Right lobe of liver (tissue), 6 donors: ENCODE measurements at regions not wholly inside any gene's neighbourhood (a gene's known extent, or its start where the extent isn't known, plus 50 kb on each side); places are given as distances from the start of the nearest gene placed in this dataset.

Experiments
- ATAC-seq, 4 donors: fragments of 200-7000 bp; cut with Tn5 transposase; one replicate each; pipeline ENCODE4 v1.9.1; 2020; ENCODE audit warnings: mild to moderate bottlenecking in 4 of 4, moderate library complexity in 4 of 4
- DNase-seq, 3 donors: peaks; one replicate each; pipeline ENCODE4 v3.0.0-alpha.2; 2020
- H3K27ac ChIP-seq, 3 donors: fragments of 200-600 bp; one replicate each; pipeline ENCODE4 v1.8.0; 2022
- H3K27me3 ChIP-seq, 2 donors: fragments of 200-600 bp; one replicate each; pipeline ENCODE4 v1.8.0; 2022
- H3K36me3 ChIP-seq, 4 donors: fragments of 200-600 bp; sonication (generic) in 1 of 4; one replicate each; pipeline versions ENCODE4 v1.5.1 to v1.8.0; 2017 to 2022; ENCODE audit warnings: control low read depth in 1 of 4
- H3K4me1 ChIP-seq, 4 donors: fragments of 200-600 bp; sonication (generic) in 1 of 4; one replicate each; pipeline versions ENCODE4 v1.5.1 to v1.8.0; 2017 to 2022; ENCODE audit warnings: control low read depth in 1 of 4
- H3K4me3 ChIP-seq, 3 donors: fragments of 200-600 bp; one replicate each; pipeline ENCODE4 v1.8.0; 2022
- H3K9me3 ChIP-seq, 4 donors: fragments of 200-600 bp; sonication (generic) in 1 of 4; one replicate each; pipeline versions ENCODE4 v1.5.1 to v1.8.0; 2017 to 2022; ENCODE audit warnings: control low read depth in 1 of 4
- POLR2A ChIP-seq: fragments of 450-650 bp; IDR thresholded peaks from one replicate; pipeline ENCODE4 v1.6.1; 2017; ENCODE audit warnings: antibody characterized with exemption, mild to moderate bottlenecking
- WGBS: methylation state at CpG from one replicate; pipeline ENCODE4 v1.1.6; 2018; ENCODE audit warnings: low coverage, low lambda C conversion rate; ENCODE audit not compliant: insufficient coverage; ENCODE audit errors: missing lambda C conversion rate; 5-methylcytosine and 5-hydroxymethylcytosine counted together
- intact Hi-C, 2 donors: fragments of 100-400 bp; cut with DNase I; formaldehyde crosslinking; loops; one replicate each; pipeline versions ENCODE4 v1.11.2 to v1.14.1; 2022
- TF ChIP-seq, protein P1 (sequence below), 4 donors: fragments of 200-600 bp in 3 of 4; fragments of 450-650 bp in 1 of 4; IDR thresholded peaks; one replicate each; pipeline versions ENCODE4 v1.5.1 to v1.8.0; 2016 to 2022; ENCODE audit warnings: antibody characterized with exemption in 4 of 4, mild to moderate bottlenecking in 2 of 4
- donor health status: DM: no; HTN: yes; CAD: no.
- donor health status: DM: no; HTN: no; CAD: no.
- donor health status: DM: no; HTN: no; CAD: no.
- donor health status: DM: no; HTN: yes; CAD: no.
- donor health status: DM: no; HTN: yes; CAD: no.

GRCh38 chr12:3398196-3398789, 92.7 kb upstream of the PRMT8 start:
- Histone ChIP-seq H3K9me3 (no peaks in the 10 kb centered on the region), H3K36me3 (no peaks in the 10 kb centered on the region), H3K27me3 (no peaks in the 10 kb centered on the region), H3K4me1 (no peaks in the 10 kb centered on the region), H3K27ac (no peak overlapping the region), H3K4me3 (no peak overlapping the region)
- 68% methylated on average over 4 of the region's 6 CpGs for WGBS
- no peak for DNase-seq
- TF ChIP-seq, protein P1, sequence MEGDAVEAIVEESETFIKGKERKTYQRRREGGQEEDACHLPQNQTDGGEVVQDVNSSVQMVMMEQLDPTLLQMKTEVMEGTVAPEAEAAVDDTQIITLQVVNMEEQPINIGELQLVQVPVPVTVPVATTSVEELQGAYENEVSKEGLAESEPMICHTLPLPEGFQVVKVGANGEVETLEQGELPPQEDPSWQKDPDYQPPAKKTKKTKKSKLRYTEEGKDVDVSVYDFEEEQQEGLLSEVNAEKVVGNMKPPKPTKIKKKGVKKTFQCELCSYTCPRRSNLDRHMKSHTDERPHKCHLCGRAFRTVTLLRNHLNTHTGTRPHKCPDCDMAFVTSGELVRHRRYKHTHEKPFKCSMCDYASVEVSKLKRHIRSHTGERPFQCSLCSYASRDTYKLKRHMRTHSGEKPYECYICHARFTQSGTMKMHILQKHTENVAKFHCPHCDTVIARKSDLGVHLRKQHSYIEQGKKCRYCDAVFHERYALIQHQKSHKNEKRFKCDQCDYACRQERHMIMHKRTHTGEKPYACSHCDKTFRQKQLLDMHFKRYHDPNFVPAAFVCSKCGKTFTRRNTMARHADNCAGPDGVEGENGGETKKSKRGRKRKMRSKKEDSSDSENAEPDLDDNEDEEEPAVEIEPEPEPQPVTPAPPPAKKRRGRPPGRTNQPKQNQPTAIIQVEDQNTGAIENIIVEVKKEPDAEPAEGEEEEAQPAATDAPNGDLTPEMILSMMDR (IDR thresholded peaks at IDR 0.05): no peak
- no peak for TF ChIP-seq POLR2A
- ATAC-seq: no peak
- intact Hi-C loops: no loop called here

DNA sequence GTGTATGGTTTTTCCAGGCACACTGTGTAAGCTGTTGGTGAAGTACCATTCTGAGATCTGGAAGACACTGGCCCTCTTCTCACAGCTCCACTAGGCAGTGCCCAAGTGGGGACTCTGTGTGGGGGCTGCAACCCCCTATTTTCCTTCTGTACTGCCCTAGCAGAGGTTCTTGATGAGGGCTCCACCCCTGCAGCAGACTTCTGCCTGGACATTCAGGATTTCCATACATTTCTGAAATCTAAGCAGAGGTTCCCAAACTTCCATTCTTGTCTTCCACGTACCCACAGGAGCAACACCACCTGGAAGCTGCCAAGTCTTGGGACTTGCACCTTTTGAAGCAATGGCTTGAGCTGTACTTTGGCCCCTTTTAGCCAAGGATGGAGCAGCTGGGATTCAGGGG, 85.2 kb upstream of the PRMT8 start:
- DNase-seq (no peak), ATAC-seq (no peak)
- Histone ChIP-seq H3K4me3 (no peak overlapping the region), H3K9me3 (peaks cover 0 to 7% (median 0%) of the 10 kb centered on the region in 4 donors), H3K27ac (no peak overlapping the region), H3K4me1 (no peaks in the 10 kb centered on the region), H3K36me3 (no peaks in the 10 kb centered on the region), H3K27me3 (no peaks in the 10 kb centered on the region)
- TF ChIP-seq POLR2A: no peak
- TF ChIP-seq, protein P1 (IDR thresholded peaks at IDR 0.05): no peak
- 20% methylated on average over 1 of the region's 1 CpG for WGBS
- intact Hi-C loops: no loop called here

DNA sequence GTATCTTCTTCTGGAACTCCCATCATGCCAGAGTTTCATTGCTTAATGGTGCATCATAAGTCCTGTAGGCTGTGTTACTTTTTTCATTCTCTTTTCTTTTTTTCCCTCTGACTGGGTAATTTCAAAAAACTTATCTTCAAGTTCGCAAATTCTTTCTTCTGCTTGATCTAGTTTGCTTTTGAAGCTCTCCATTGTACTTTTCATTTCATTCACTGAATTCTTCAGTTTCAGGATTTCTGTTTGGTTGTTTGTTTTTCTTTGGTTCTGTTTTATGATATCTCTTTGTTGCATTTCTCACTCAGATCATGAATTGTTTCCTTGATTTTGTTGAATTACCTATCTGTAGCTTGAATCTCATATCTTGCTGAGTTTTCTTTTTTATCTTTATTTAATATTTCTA, 83.3 kb upstream of the PRMT8 start:
- DNase-seq (no peak), ATAC-seq (no peak)
- no peak overlapping the region for H3K4me3 ChIP-seq
- no peaks in the 10 kb centered on the region for H3K4me1 ChIP-seq
- 56% methylated on average over 1 of the region's 1 CpG for WGBS
- TF ChIP-seq, protein P1 (IDR thresholded peaks at IDR 0.05): no peak
- TF ChIP-seq POLR2A: no peak
- no peaks in the 10 kb centered on the region for H3K27me3 ChIP-seq
- peaks cover 0 to 7% (median 0%) of the 10 kb centered on the region in 4 donors for H3K9me3 ChIP-seq
- no peak overlapping the region for H3K27ac ChIP-seq
- no peaks in the 10 kb centered on the region for H3K36me3 ChIP-seq
- intact Hi-C loops: no loop called here

- 60% methylated on average over 2 of the region's 2 CpGs for WGBS
- peaks cover 0 to 7% (median 0%) of the 10 kb centered on the region in 4 donors for H3K9me3 ChIP-seq
- H3K36me3 ChIP-seq: no peaks in the 10 kb centered on the region
These were observed 81.3 kb upstream of the PRMT8 start for GRCh38 chr12:3409662-3410061.

More at GRCh38 chr12:3409662-3410061, 81.3 kb upstream of the PRMT8 start:
- ATAC-seq (no peak), DNase-seq (no peak)
- intact Hi-C loops: no loop called here
- no peak for TF ChIP-seq POLR2A
- TF ChIP-seq, protein P1 (IDR thresholded peaks at IDR 0.05): no peak
- Histone ChIP-seq H3K27me3 (no peaks in the 10 kb centered on the region), H3K27ac (no peak overlapping the region), H3K4me3 (no peak overlapping the region), H3K4me1 (no peaks in the 10 kb centered on the region)
